ENCODE measurements at regions not wholly inside any gene's neighbourhood (a gene's known extent, or its start where the extent isn't known, plus 50 kb on each side); places are given as distances from the start of the nearest gene placed in this dataset. TPM values are rescaled to one million over a fixed set of nuclear protein-coding genes. Genes with fewer than 3 reads are reported as not detected.

- no peak for DNase-seq (ENCODE audit: low spot score)
- H3K4me1 ChIP-seq (ENCODE audit: insufficient read depth, low read length, poor library complexity, severe bottlenecking), result no peaks in the 10 kb centered on the region
- intact Hi-C loops (cut with micrococcal nuclease; ENCODE audit: unreplicated experiment), result no loop called here
- no TSS peak for BruUV-seq (replicated peaks)
- H3K4me2 ChIP-seq (ENCODE audit: low read length), result no peak overlapping the region
- no peak overlapping the region for H2AFZ ChIP-seq (ENCODE audit: low read length)
- TF ChIP-seq EZH2phosphoT487 (IDR thresholded peaks at IDR 0.05; ENCODE audit: borderline replicate concordance, low read depth, low read length), result no peak
- no peak for TF ChIP-seq CTCF (conservative IDR thresholded peaks at IDR 0.05; ENCODE audit: low read length)
- H3K27ac ChIP-seq (ENCODE audit: low read depth, low read length, poor library complexity, severe bottlenecking), result no peak overlapping the region
- no peaks in the 10 kb centered on the region for H3K36me3 ChIP-seq (ENCODE audit: insufficient read depth, low read length)
- CTCF ChIA-PET (ENCODE audit: unreplicated experiment), result no interaction called here
- H4K20me1 ChIP-seq (ENCODE audit: insufficient read depth, low read length), result no peaks in the 10 kb centered on the region
- no peaks in the 10 kb centered on the region for H3K79me2 ChIP-seq (ENCODE audit: insufficient read depth, low read depth, low read length)
- H3K4me3 ChIP-seq (ENCODE audit: low read depth, low read length, poor library complexity, severe bottlenecking), result no peak overlapping the region
- H3K9me3 ChIP-seq (ENCODE audit: low read length), result no peaks in the 10 kb centered on the region
- POLR2A ChIA-PET, result interaction anchor here (0.5 to 0.8 kb wide), 2 partner anchors 9 to 397 kb away, joined by 3 read pairs; no protein-coding TSS in a partner anchor
- H3K9me2 ChIP-seq (ENCODE audit: insufficient read depth, low read length), result no peaks in the 10 kb centered on the region
Measured at GRCh38 chr3:163071713-163072112, 1575.1 kb downstream of the OTOL1 start.

Small RNAs in the stretch of these regions (small RNA-seq; reads per million reads assigned to genes)
- not detected for gene AC128716.1

Data from OCI-LY7 (cell line).